ENCODE measurements at regions not wholly inside any gene's neighbourhood (a gene's known extent, or its start where the extent isn't known, plus 50 kb on each side); places are given as distances from the start of the nearest gene placed in this dataset.

DNA sequence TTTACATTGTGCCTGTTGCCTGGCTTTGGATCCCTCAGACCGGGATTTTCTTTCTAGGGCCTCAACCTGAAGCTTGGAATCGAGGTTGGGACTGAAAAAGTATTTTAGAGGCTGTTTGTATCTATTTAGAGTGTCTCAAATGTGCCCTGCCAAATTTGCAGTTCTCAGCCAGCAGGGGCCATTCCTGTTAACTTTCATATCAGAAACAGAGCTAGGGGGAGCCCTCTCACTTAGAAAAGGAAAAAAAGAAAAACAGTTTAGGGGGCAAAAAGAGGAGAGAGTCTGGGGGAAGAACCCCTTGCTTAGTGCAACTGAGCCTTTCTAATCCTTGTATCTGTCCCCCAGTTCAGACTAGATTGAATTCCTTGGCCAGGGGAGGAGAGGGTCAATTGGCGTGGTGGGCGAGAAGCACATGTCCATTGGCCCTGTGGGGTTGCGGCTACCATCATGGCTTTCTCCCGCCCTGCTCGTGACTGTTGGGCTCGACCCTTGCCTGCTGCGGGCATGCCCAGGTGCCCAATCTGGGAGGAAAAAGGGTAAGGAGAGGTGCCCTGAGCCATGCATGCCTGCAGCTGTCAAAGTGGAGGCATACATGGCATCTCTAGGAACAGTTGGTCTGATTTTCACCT is 101.6 kb downstream of the CFAP44 start:
- H3K4me3 Mint-ChIP-seq, result no peak overlapping the region
- CTCF ChIA-PET, result no interaction called here
- no peak for ATAC-seq

More for the DNA sequence above, 101.6 kb downstream of the CFAP44 start:
- Mint-ChIP-seq H3K4me1 (no peaks in the 10 kb centered on the region), H3K27ac (no peak overlapping the region), H3K9me3 (no peaks in the 10 kb centered on the region), H3K27me3 (no peaks in the 10 kb centered on the region), H3K36me3 (peaks cover 0 to 29% (median 0%) of the 10 kb centered on the region in 5 donors)
- no peaks in the 10 kb centered on the region for H3K9me3 ChIP-seq (ENCODE audit: control insufficient read depth in 2 of 3, low read length in 3 of 3)
- H3K27ac ChIP-seq (ENCODE audit: low read depth, low read length), result no peak overlapping the region
- POLR2A ChIA-PET, result interaction anchor here (0.6 kb wide), 1 partner anchor 27 kb away, joined by 3 read pairs; no protein-coding TSS in a partner anchor
- H3K36me3 ChIP-seq (ENCODE audit: control insufficient read depth in 2 of 3, insufficient read depth in 3 of 3, low read length in 3 of 3), result no peaks in the 10 kb centered on the region
- intact Hi-C loops (cut with micrococcal nuclease), result no loop called here
- H3K27me3 ChIP-seq (ENCODE audit: control insufficient read depth in 2 of 2, insufficient read depth in 2 of 2, low read length in 2 of 2), result no peaks in the 10 kb centered on the region
- no peaks in the 10 kb centered on the region for H3K4me1 ChIP-seq (ENCODE audit: control insufficient read depth in 2 of 2, insufficient read depth in 2 of 2, low read length in 2 of 2)
- no peak overlapping the region for H3K4me3 ChIP-seq (ENCODE audit: low read length)
- no peak for DNase-seq

Measured in naive thymus-derived CD4-positive, alpha-beta T cell (primary cell).